AG10803 (cell line): ENCODE measurements at regions not wholly inside any gene's neighbourhood (a gene's known extent, or its start where the extent isn't known, plus 50 kb on each side); places are given as distances from the start of the nearest gene placed in this dataset.
"Not testable (repeated sequence)": the region's sequence is repeated elsewhere in the genome, so short reads cannot be mapped to it uniquely, and the experiment has no call there.

ENCODE experiments used
- DNase-seq: peaks from one replicate; pipeline ENCODE4 v3.0.0; 2010; ENCODE audit warnings: low read depth
- H3K4me3 ChIP-seq: 2 replicates; pipeline ENCODE4 v1.5.1; 2011; ENCODE audit warnings: mild to moderate bottlenecking, low read length, control low read depth
- CTCF ChIP-seq: conservative IDR thresholded peaks from 2 replicates; pipeline ENCODE4 v1.5.1; 2011; ENCODE audit warnings: mild to moderate bottlenecking, low read length, control low read depth, inconsistent platforms

GRCh38 chrX:94695910-94696309 lies 1021.9 kb downstream of the FAM133A start:
- DNase-seq: no peak
- no peak overlapping the region for H3K4me3 ChIP-seq
- no peak for TF ChIP-seq CTCF

- DNase-seq: not testable (repeated sequence)
Measured at GRCh38 chrX:94704348-94705256, 1030.6 kb downstream of the FAM133A start.

GRCh38 chrX:94721386-94721785 lies 1047.4 kb downstream of the FAM133A start:
- no peak for DNase-seq
- no peak overlapping the region for H3K4me3 ChIP-seq
- TF ChIP-seq CTCF: no peak

More at GRCh38 chrX:94704348-94705256, 1030.6 kb downstream of the FAM133A start:
- not testable (repeated sequence) for H3K4me3 ChIP-seq

GRCh38 chrX:94722578-94722977 lies 1048.6 kb downstream of the FAM133A start:
- no peak for DNase-seq
- no peak for TF ChIP-seq CTCF
- no peak overlapping the region for H3K4me3 ChIP-seq

GRCh38 chrX:94742772-94743171 lies 1068.8 kb downstream of the FAM133A start:
- TF ChIP-seq CTCF: no peak
- no peak for DNase-seq
- H3K4me3 ChIP-seq: no peak overlapping the region

GRCh38 chrX:94743478-94743877 lies 1069.5 kb downstream of the FAM133A start:
- DNase-seq: no peak
- H3K4me3 ChIP-seq: no peak overlapping the region
- no peak for TF ChIP-seq CTCF

- no peak for TF ChIP-seq CTCF
- no peak overlapping the region for H3K4me3 ChIP-seq
- no peak for DNase-seq
Measured at GRCh38 chrX:94744786-94745185, 1070.8 kb downstream of the FAM133A start.
